ENCODE measurements at regions not wholly inside any gene's neighbourhood (a gene's known extent, or its start where the extent isn't known, plus 50 kb on each side); places are given as distances from the start of the nearest gene placed in this dataset.

GRCh38 chr10:118472415-118473304, 122.8 kb downstream of the PRLHR start:
- H3K27ac Mint-ChIP-seq = peak overlapping the region; percentile 33
- H3K4me3 Mint-ChIP-seq = peak overlapping the region; percentile 47
- H3K9me3 Mint-ChIP-seq = peaks cover 5% of the 10 kb centered on the region

DNA sequence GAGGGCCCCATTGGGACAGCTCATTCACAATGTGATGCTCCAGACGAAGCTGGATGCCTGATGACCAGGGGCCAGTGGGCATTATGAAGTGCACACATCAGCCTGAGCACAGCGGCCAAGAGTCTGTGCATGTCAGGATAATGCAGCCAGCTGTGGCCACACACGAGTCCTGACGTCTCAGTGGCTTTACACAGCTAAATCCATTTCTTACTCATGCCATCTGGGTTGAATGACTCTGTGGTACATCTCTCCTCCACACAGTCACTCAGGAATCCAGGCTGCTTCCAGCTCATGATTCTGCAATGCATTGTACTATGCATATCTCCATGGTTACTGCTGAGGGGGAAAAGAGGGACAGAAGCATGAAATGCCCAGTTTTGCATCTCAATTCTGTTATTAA, 123.6 kb downstream of the PRLHR start:
- peaks cover 5% of the 10 kb centered on the region for H3K9me3 Mint-ChIP-seq
- H3K4me1 Mint-ChIP-seq = peaks cover 43% of the 10 kb centered on the region
- TF ChIP-seq, protein P1, sequence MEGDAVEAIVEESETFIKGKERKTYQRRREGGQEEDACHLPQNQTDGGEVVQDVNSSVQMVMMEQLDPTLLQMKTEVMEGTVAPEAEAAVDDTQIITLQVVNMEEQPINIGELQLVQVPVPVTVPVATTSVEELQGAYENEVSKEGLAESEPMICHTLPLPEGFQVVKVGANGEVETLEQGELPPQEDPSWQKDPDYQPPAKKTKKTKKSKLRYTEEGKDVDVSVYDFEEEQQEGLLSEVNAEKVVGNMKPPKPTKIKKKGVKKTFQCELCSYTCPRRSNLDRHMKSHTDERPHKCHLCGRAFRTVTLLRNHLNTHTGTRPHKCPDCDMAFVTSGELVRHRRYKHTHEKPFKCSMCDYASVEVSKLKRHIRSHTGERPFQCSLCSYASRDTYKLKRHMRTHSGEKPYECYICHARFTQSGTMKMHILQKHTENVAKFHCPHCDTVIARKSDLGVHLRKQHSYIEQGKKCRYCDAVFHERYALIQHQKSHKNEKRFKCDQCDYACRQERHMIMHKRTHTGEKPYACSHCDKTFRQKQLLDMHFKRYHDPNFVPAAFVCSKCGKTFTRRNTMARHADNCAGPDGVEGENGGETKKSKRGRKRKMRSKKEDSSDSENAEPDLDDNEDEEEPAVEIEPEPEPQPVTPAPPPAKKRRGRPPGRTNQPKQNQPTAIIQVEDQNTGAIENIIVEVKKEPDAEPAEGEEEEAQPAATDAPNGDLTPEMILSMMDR (IDR thresholded peaks at IDR 0.05) = no peak
- DNase-seq = no peak
- no peak overlapping the region for H3K27ac Mint-ChIP-seq
- H3K4me3 Mint-ChIP-seq = no peak overlapping the region
- no peaks in the 10 kb centered on the region for H3K36me3 Mint-ChIP-seq (ENCODE audit: low read depth)
- peaks cover 21% of the 10 kb centered on the region for H3K27me3 Mint-ChIP-seq (ENCODE audit: low read depth, poor library complexity)

More at GRCh38 chr10:118472415-118473304, 122.8 kb downstream of the PRLHR start:
- Mint-ChIP-seq H3K36me3 (ENCODE audit: low read depth) (no peaks in the 10 kb centered on the region), H3K4me1 (peaks cover 43% of the 10 kb centered on the region), H3K27me3 (ENCODE audit: low read depth, poor library complexity) (peaks cover 15% of the 10 kb centered on the region)
- peak; percentile 49 for DNase-seq
- TF ChIP-seq, protein P1 (IDR thresholded peaks at IDR 0.05) = no peak

DNA sequence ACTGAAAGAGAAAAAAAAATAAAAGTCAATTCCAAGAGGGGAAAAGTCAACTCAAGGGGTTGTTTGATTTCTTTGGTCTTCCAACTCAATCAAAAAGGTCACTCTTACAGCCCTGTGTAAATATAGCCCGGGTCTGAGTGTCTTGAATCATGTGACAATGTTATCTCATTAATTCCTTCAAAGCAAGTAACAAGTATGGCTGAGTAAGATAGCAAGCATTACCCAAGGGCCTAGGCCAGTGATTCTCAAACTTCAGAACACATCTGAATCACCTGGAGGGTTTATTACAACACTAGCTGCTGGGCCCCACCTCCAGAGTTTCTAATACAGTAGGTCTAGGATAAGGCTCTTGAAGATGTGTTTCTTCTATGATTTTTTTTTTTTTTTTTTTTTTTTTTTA, 125.0 kb downstream of the PRLHR start:
- Mint-ChIP-seq H3K9me3 (peaks cover 5% of the 10 kb centered on the region), H3K4me3 (no peak overlapping the region), H3K4me1 (peaks cover 43% of the 10 kb centered on the region), H3K36me3 (ENCODE audit: low read depth) (no peaks in the 10 kb centered on the region), H3K27ac (no peak overlapping the region), H3K27me3 (ENCODE audit: low read depth, poor library complexity) (peaks cover 25% of the 10 kb centered on the region)
- TF ChIP-seq, protein P1 (IDR thresholded peaks at IDR 0.05) = no peak
- no peak for DNase-seq

DNA sequence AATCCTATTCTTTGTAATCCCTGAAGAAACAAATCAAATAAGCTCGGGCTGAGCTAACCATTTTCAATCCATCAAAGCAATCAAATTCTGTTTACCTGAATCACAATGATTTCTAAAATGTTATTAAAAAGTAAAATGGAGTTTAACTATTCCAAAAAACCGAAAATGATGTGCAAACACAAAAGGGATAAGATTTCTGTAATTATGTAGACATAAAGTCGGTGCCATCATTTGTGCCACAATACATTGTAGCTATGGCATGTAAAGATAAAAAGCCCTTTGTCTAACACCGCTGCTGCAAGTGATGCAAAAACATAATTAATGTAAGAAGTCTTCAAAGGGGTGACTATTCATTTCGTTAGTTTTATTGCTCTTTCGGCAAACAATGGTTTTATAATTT, 125.1 kb upstream of the FAM204A start:
- Mint-ChIP-seq H3K36me3 (ENCODE audit: low read depth) (no peaks in the 10 kb centered on the region), H3K27me3 (ENCODE audit: low read depth, poor library complexity) (peaks cover 38% of the 10 kb centered on the region), H3K27ac (no peak overlapping the region), H3K4me1 (peaks cover 17% of the 10 kb centered on the region), H3K9me3 (peaks cover 6% of the 10 kb centered on the region), H3K4me3 (no peak overlapping the region)
- DNase-seq = no peak
- TF ChIP-seq, protein P1 (IDR thresholded peaks at IDR 0.05) = no peak

- peaks cover 38% of the 10 kb centered on the region for H3K27me3 Mint-ChIP-seq (ENCODE audit: low read depth, poor library complexity)
These were observed 123.3 kb upstream of the FAM204A start for GRCh38 chr10:118465300-118465874.

More at GRCh38 chr10:118465300-118465874, 123.3 kb upstream of the FAM204A start:
- H3K27ac Mint-ChIP-seq = no peak overlapping the region
- TF ChIP-seq, protein P1 (IDR thresholded peaks at IDR 0.05) = no peak
- H3K36me3 Mint-ChIP-seq (ENCODE audit: low read depth) = no peaks in the 10 kb centered on the region
- peaks cover 3% of the 10 kb centered on the region for H3K9me3 Mint-ChIP-seq
- H3K4me3 Mint-ChIP-seq = no peak overlapping the region
- no peak for DNase-seq
- peaks cover 11% of the 10 kb centered on the region for H3K4me1 Mint-ChIP-seq
